ENCODE measurements at regions not wholly inside any gene's neighbourhood (a gene's known extent, or its start where the extent isn't known, plus 50 kb on each side); places are given as distances from the start of the nearest gene placed in this dataset.

DNA sequence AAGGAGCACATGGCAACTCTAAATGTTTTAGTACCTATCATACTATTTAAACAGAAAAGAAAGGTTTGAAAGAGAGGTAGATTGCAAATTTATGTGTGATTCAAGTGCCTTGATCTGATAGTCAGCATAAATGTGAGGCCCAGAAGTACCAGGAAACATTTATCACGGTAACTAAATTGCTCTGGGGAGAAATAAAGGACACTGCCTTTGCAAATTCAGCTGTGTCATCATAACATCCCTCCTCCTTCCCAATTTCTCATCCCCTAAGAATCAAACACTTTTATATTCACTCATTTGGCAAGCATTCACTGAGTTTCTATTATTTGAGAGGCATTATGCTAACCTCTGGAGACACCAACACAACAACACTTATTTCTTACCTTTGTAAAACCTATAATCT is 563.4 kb upstream of the CA10 start:
- no peak for DNase-seq
- H3K4me3 ChIP-seq (replicated peaks in 1 of 3; ENCODE audit: low read depth in 2 of 3, low read length in 3 of 3): no peak overlapping the region
- H3K27me3 Mint-ChIP-seq (ENCODE audit: low read depth in 3 of 3): peaks cover 0 to 1% (median 0%) of the 10 kb centered on the region in 3 donors
- H3K36me3 ChIP-seq (replicated peaks in 1 of 2; ENCODE audit: control insufficient read depth in 1 of 2, insufficient read depth in 2 of 2, low read length in 2 of 2): no peaks in the 10 kb centered on the region
- H3K27ac ChIP-seq (ENCODE audit: low read depth in 1 of 2, low read length in 2 of 2): no peak overlapping the region
- peaks cover 0 to 3% of the 10 kb centered on the region in 2 donors for H3K9me3 ChIP-seq (replicated peaks in 1 of 2; ENCODE audit: control insufficient read depth in 1 of 2, insufficient read depth in 1 of 2, low read length in 2 of 2)
- H3K4me2 ChIP-seq (replicated peaks; ENCODE audit: extremely low read depth, low read length, poor library complexity, severe bottlenecking): no peak overlapping the region
- TF ChIP-seq, protein P1, sequence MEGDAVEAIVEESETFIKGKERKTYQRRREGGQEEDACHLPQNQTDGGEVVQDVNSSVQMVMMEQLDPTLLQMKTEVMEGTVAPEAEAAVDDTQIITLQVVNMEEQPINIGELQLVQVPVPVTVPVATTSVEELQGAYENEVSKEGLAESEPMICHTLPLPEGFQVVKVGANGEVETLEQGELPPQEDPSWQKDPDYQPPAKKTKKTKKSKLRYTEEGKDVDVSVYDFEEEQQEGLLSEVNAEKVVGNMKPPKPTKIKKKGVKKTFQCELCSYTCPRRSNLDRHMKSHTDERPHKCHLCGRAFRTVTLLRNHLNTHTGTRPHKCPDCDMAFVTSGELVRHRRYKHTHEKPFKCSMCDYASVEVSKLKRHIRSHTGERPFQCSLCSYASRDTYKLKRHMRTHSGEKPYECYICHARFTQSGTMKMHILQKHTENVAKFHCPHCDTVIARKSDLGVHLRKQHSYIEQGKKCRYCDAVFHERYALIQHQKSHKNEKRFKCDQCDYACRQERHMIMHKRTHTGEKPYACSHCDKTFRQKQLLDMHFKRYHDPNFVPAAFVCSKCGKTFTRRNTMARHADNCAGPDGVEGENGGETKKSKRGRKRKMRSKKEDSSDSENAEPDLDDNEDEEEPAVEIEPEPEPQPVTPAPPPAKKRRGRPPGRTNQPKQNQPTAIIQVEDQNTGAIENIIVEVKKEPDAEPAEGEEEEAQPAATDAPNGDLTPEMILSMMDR (IDR thresholded peaks at IDR 0.05): no peak
- no peak overlapping the region for H2AFZ ChIP-seq (ENCODE audit: insufficient read depth, low read depth, low read length, poor library complexity, severe bottlenecking)
- no peak overlapping the region for H3K27ac Mint-ChIP-seq
- no peaks in the 10 kb centered on the region for H3K4me1 Mint-ChIP-seq
- WGBS (ENCODE audit: insufficient coverage): no CpG with 5 or more reads among the region's 1 CpG
- no peak overlapping the region for H3K4me3 Mint-ChIP-seq
- H3K9ac ChIP-seq (ENCODE audit: insufficient read depth, low read length, poor library complexity, severe bottlenecking): no peak overlapping the region
- no peaks in the 10 kb centered on the region for H3K36me3 Mint-ChIP-seq
- intact Hi-C loops (cut with micrococcal nuclease): no loop called here
- H3K4me1 ChIP-seq (ENCODE audit: control insufficient read depth in 1 of 2, insufficient read depth in 2 of 2, low read length in 2 of 2): no peaks in the 10 kb centered on the region
- no peaks in the 10 kb centered on the region for H4K20me1 ChIP-seq (ENCODE audit: insufficient read depth, low read length)
- H3K27me3 ChIP-seq (ENCODE audit: control insufficient read depth in 2 of 2, insufficient read depth in 2 of 2, low read length in 2 of 2): no peaks in the 10 kb centered on the region
- H3K79me2 ChIP-seq (ENCODE audit: insufficient read depth, low read length): no peaks in the 10 kb centered on the region
- H3K9me3 Mint-ChIP-seq: peaks cover 0 to 6% (median 0%) of the 10 kb centered on the region in 7 donors

DNA sequence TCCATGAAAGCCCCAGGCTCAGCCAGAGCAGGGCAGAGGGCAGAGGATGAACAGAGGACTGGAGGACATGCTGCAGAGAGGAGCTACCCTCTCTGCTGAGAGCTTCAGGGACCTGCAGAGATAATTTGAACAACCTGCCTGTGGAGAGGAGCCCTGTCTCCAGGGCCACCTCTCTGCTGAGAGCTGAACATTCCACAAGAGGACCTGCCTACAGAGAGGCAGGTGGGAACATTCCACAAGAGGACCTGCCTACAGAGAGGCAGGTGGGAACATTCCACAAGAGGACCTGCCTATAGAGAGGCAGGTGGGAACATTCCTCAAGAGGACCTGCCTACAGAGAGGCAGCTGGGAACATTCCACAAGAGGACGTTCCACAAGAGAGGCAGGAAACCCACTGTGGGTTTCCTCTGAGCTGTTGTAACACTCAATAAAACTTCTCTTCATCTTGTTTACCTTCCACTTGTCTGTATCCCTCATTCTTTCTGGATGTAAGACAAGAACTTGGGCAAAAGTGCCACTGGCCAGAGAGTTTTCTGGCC is 551.9 kb upstream of the CA10 start:
- H2AFZ ChIP-seq (ENCODE audit: insufficient read depth, low read depth, low read length, poor library complexity, severe bottlenecking): no peak overlapping the region
- H3K9ac ChIP-seq (ENCODE audit: insufficient read depth, low read length, poor library complexity, severe bottlenecking): no peak overlapping the region
- H3K27me3 ChIP-seq (ENCODE audit: control insufficient read depth in 2 of 2, insufficient read depth in 2 of 2, low read length in 2 of 2): no peaks in the 10 kb centered on the region
- peaks cover 0 to 3% (median 0%) of the 10 kb centered on the region in 3 donors for H3K27me3 Mint-ChIP-seq (ENCODE audit: low read depth in 3 of 3)
- H3K9me3 ChIP-seq (replicated peaks in 1 of 2; ENCODE audit: control insufficient read depth in 1 of 2, insufficient read depth in 1 of 2, low read length in 2 of 2): peaks cover 0 to 8% of the 10 kb centered on the region in 2 donors
- intact Hi-C loops (cut with micrococcal nuclease): no loop called here
- no peaks in the 10 kb centered on the region for H3K4me1 Mint-ChIP-seq
- H3K79me2 ChIP-seq (ENCODE audit: insufficient read depth, low read length): no peaks in the 10 kb centered on the region
- 0% methylated on average over 1 of the region's 1 CpG for WGBS (ENCODE audit: insufficient coverage)
- peaks cover 0 to 6% (median 0%) of the 10 kb centered on the region in 7 donors for H3K9me3 Mint-ChIP-seq
- H3K4me1 ChIP-seq (ENCODE audit: control insufficient read depth in 1 of 2, insufficient read depth in 2 of 2, low read length in 2 of 2): no peaks in the 10 kb centered on the region
- H3K27ac Mint-ChIP-seq: no peak overlapping the region
- H3K4me3 Mint-ChIP-seq: no peak overlapping the region
- no peak overlapping the region for H3K27ac ChIP-seq (ENCODE audit: low read depth in 1 of 2, low read length in 2 of 2)
- H3K36me3 ChIP-seq (replicated peaks in 1 of 2; ENCODE audit: control insufficient read depth in 1 of 2, insufficient read depth in 2 of 2, low read length in 2 of 2): no peaks in the 10 kb centered on the region
- no peak for DNase-seq
- H3K4me2 ChIP-seq (replicated peaks; ENCODE audit: extremely low read depth, low read length, poor library complexity, severe bottlenecking): no peak overlapping the region
- H4K20me1 ChIP-seq (ENCODE audit: insufficient read depth, low read length): no peaks in the 10 kb centered on the region
- TF ChIP-seq, protein P1 (IDR thresholded peaks at IDR 0.05): no peak
- H3K36me3 Mint-ChIP-seq: no peaks in the 10 kb centered on the region
- H3K4me3 ChIP-seq (replicated peaks in 1 of 3; ENCODE audit: low read depth in 2 of 3, low read length in 3 of 3): no peak overlapping the region
